Stimulated activated naive CD4-positive, alpha-beta T cell (primary cell): ENCODE measurements at regions not wholly inside any gene's neighbourhood (a gene's known extent, or its start where the extent isn't known, plus 50 kb on each side); places are given as distances from the start of the nearest gene placed in this dataset.
"Not testable (repeated sequence)": the region's sequence is repeated elsewhere in the genome, so short reads cannot be mapped to it uniquely, and the experiment has no call there.

ENCODE experiments used
- DNase-seq, 6 experiments: peaks; one replicate each; lab custom pipeline; 2025; lab: John Stamatoyannopoulos, UW

DNA sequence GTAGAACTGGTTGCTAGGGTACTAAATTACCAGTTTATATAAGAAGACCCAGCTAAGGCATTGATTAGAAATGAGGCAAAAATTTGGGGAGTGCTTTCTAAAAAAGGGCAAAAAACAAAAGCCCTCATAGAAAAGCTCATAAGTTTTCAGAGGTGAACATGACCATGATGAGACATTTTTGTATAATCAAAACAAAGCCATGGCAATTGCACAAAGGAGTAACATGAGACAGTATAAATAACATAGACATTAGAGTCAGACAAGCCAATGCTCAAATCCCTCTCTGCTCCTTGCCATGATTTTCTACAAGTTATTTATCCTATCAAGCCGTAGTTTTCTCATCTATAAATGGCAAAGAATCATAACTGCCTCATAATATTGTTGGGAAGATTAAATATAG lies 112.2 kb upstream of the ADTRP start:
- DNase-seq: no peak

DNA sequence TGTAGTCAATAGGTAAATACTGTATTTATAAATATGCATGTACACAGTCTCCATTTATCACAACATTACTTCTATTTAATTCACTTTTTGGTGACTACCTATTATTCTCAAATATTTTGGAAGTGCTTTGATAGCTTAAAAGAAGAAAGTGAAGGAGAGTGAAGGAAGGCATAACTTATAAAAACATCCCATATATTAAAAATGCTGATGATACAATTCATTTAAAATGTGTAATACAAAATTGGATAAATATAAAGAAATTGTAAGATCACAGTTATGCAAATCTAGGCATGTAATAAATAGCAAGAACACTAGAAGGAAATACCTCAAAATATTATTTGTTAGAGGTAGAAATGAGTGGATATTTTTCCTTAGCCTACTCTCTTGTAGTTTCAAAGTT lies 111.6 kb upstream of the ADTRP start:
- DNase-seq: no peak

DNA sequence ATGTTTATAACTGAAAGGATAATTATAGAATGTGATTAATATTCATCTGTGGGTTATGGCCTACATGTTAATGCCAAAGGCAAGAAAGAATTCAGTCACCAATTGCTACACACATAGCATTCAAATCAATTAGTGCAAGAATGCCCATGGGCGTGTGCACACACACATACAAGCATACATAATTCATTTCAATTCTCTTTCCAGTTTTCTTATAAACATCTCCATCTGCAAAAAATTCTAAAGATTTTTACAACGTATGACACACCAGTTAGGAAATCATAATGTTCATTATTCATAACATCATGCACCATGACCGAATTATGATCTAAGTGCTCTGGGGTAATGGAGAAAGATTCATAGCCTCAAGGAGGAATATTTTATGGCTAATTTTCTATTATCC lies 111.0 kb upstream of the ADTRP start:
- DNase-seq: no peak

DNA sequence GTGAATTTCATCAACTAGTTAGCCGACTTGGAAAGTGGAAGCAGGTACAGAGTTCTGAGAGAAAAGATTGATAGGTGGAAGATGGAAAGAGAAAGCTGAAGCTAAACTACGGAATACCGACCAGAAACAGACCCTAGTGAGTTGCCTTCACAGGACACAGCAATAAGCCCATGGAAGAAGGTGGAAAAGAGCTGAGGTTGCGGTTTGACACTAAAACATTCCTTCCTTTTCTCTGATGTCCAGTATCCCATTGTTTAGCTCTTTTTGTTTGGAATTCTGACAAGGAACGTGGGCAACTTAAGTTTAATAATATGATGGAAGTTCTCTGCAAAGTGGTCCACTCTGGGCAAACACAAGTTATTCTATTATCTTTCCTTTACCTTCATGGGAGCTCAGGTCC lies 110.1 kb upstream of the ADTRP start:
- no peak for DNase-seq

DNA sequence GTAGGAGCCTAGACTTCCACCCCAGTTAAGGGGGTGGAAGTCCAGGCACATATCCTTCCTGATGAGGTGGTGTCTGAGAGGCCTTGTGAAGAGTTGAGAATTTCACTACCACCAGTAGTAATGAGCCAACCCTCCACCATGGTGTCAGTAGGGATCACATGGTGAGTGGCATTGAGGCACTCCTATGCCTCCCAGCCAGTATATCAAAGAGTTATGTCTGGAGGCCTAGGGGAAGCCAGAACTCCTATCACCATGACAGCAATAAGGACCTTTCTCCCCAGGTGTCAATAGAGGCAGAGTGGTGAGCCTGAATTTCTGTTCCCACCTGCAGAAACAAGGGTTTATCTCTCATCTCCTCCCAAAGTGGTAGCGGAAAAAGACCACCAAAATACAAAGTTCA lies 106.6 kb upstream of the ADTRP start:
- no peak for DNase-seq

DNA sequence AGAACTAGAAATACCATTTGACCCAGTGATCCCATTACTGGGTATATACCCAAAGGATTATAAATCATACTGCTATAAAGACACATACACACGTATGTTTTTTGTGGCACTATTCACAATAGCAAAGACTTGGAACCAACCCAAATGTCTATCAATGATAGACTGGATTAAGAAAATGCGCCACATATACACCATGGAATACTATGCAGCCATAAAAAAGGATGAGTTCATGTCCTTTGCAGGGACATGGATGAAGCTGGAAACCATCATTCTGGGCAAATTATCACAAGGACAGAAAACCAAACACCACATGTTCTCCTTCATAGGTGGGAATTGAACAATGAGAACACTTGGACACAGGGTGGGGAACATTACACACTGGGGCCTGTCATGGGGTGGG lies 104.9 kb upstream of the ADTRP start:
- DNase-seq: not testable (repeated sequence)

DNA sequence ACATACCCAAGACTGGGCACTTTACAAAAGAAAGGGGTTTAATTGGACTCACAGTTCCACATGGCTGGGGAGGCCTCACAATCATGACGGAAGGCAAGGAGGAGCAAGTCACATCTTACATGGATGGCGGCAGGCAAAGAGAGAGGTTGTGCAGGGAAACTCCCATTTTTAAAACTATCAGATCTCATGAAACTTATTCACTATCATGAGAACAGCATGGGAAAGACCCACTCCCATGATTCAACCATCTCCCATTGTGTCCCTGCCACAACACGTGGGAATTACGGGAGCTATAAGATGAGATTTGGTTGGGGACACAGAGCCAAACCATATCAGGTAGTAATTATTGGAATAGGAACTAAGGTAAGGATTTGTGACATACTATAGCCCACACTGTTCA lies 101.6 kb upstream of the ADTRP start:
- not testable (repeated sequence) for DNase-seq

DNA sequence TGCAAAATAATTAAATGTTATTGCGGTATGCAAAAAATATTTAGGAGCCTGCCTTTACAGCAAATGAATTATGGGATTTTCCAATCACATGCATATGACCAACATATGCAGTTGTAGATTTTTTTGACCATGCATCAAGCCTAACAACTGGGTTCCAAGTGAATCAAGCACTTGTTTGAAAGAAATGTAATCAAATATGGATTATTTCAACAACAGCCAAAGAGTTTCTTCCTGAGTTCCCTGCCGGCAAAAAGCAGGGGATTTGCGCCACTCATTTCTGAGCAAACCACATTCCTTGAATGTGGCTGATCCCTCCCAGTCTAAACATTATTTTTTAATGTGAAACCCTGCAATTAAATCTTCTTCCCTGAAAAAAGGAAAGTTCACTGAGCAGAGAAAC lies 100.1 kb upstream of the ADTRP start:
- no peak for DNase-seq

DNA sequence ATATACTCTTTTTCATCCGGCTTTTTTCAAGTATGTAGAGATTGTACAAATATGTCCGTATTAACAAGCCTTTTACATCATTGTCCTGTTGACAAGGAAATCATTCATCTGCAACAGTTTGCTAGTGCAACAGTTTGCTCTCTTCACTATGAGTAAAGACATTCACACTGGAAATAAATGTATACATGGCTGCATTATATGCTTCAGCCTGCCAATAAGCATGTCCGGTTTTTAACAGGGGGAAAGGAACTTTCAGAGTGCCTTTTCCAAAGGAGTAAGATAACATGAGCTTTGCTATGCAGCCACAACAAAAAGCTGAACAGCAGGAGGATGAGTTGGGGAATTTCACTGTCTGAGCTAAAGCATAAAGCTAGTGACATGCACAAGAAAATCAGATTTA lies 99.4 kb upstream of the ADTRP start:
- no peak for DNase-seq

DNA sequence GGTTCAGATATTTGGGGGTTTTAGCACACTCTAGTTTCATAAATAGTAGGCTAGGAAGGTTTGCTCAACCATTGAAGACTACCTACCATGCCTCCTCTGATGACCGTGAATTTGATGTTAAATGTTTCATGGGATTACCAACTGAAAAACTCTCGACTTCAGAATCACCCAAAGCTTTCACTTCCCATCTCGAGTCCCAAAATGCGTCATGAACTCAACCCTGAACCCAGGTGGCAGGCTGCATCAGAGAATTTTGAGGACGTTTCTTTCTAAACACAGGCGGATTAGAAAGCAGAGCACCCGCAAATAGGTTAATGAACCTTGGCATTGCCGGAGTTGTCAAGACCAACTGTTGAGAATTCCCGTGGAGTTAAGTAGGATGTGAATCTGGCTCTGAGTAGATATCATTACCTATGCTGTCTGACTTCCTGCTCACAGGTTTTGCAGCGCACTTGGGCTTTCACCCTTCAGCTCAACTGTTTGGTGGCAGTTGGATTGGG lies 98.4 kb upstream of the ADTRP start:
- DNase-seq: no peak

DNA sequence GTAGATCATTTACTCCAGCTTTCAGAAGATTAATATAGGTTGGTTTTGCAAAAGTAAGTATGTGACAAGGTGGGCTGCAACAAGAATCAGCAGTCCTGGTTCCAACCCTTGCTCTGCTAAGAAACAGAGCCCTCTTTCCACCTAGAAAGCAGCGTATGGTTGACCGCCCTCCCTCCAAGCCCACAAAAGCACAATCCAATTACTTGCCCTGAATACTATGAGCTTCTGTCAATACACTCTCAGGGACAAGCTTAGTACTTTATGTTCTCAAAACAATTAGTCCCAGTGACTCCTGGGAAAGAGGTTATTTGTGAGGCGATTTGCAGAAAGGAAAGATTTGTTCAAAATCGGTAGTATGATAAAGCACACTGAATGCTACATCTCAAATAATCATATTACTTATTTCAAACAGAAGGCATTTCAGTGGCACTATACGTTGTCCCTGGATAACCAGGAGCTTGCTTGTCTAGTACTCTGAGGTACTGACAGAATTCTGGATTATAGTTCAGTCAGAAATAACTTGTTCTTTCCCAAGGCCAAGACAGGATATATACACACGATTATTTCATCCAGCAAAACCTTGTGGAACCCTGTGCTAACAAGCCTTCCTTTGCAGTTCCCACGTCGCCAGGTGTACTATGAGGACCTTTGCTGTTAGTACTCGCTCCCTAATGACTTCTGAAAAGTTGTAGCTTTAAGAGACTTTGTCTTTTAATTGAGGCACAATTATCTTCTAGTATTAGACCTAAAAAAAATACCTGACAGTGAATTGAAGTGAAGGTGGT lies 96.9 kb upstream of the ADTRP start:
- DNase-seq: no peak

DNA sequence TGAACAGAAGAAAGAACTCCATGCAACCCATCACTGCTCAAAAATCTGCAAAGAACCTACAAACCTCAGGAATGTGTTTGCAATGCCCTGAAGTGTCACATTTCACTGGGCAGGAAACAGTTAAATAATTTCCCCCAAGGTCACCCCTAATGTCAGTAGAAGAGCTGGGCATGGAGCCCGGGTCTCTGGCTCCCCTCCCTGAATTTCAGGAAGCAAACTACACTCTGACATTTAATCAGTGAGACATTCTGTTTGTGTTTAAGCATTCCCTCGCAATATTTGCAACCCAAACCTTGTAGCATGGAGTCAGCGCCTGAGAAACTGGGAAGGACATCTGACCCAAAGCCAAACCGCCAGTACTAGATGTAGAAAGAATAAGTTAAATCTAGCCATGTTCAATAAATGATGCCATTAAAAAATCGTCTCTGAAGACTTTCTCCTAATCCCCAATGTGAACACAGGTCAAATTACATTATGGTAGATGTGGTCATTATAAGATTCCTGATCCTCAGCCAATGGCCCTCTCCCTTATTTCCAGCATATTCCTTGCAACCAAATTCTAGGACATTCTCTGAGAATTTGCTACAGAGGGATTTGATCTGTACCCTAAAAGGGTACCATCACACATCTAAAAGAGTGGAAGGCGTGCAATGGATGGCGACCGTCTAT lies 91.2 kb upstream of the ADTRP start:
- no peak for DNase-seq

DNA sequence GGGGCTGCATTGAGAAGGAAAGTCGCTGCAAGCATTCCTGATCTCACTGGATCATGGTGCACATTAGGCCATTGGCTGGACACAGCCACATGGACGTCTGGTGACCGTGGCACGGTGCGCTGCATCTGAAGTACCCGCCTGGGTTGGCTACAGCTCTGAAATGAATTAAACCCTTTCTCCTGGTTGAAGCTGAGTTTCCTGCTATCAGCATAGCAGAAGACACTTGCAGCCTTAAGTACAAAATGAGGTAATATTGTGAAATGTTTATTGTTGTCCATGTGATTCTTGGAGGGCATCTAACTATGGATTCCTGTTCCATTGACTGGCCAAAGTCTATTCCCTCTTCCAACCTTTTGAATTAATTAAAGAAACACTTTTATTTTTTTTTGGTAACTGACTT lies 89.8 kb upstream of the ADTRP start:
- DNase-seq: no peak

DNA sequence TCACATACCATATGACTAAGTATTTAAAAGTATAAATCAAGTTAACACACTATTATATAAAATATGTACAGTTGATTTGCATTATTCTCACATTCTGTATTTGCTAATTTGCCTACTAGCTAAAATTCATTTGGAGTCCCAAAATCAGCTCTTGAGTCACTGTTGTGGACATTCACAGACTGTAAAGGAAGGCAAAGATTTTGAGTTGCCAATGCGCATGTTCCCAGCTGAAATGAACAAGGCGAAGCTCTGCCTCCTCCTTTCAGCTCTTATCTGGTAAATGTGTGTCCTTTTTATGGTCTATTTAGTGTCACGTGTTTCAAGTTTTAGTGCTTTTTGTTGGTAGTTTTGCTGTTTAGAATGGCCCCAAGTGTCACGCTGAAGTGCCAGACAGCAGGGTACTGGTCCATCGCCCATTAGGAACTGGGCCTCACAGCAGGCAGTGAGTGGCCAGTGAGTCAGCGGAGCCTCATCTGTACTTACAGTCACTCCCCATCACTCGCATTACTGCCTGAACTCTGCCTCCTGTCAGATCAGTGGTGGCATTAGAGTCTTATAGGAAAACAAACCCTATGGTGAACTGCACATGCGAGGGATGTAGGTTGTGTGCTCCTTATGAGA lies 87.2 kb upstream of the ADTRP start:
- DNase-seq: no peak

DNA sequence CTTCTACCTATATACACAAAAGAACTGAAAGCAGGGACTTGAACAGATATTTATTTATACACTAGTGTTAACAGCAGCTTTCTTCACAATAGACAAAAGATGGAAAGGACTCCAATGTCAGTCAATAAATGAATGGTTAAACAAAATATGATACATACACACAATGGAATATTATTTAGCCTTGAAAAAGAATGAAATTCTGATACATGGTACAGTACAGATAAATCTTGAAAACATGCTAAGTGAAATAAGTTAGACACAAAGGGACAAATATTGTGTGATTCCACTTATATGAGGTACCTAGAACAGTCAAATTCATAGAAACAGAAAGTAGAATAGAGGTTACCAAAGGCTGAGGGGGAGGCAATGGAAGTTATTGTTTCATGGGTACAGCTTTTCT lies 79.8 kb upstream of the ADTRP start:
- no peak for DNase-seq

DNA sequence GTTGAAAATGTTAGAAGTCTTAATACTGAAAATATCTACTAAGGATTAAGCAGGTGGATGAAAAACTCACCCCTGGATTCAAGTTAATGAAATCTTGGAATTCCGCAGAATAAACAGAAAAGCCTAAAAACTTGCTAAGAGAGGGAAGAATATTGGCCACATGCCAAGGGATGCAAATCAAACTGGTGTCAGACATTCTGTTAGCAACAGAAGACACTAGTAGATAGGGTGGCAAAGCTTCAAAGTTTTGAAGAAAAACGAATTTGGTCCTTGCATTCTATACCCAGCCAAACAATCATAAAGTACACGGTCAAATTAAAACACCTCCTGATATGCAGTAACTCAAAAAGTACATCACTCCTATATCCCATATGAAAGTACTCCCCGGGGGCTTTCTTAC lies 77.1 kb upstream of the ADTRP start:
- no peak for DNase-seq

DNA sequence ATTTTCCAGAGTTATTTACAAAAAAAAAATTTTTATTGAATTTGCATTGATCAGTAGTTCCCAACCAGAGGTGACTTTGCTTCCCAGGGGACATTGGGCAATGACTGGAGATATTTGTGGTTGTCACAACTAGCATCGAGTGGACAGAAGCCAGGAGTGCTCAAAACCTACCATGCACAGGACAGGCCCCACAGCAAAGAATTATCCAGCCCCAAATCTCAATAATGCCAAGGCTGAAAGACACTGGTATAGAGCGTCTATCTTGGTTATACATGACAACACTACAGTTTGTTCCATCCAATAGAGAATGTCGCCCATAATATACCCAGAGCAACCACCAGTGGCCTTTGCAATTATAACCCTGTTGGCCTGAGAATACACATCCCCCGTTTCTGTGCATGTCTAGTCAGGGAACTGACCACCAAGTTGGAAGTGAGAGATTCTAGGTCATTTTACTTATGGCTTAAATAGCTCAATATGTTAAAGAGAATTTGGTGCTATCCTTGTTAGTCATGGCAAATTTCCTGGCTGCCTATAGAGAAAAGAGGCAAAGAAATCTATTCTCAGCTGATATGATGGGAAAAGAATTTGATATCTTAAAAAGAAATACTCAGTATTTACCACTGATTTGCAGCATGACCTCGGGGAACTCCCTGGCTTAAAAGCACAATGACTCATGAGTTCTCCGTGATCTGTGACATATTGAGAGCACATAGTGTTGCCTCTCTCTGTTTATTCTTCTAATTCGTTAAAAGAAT lies 76.0 kb upstream of the ADTRP start:
- no peak for DNase-seq

DNA sequence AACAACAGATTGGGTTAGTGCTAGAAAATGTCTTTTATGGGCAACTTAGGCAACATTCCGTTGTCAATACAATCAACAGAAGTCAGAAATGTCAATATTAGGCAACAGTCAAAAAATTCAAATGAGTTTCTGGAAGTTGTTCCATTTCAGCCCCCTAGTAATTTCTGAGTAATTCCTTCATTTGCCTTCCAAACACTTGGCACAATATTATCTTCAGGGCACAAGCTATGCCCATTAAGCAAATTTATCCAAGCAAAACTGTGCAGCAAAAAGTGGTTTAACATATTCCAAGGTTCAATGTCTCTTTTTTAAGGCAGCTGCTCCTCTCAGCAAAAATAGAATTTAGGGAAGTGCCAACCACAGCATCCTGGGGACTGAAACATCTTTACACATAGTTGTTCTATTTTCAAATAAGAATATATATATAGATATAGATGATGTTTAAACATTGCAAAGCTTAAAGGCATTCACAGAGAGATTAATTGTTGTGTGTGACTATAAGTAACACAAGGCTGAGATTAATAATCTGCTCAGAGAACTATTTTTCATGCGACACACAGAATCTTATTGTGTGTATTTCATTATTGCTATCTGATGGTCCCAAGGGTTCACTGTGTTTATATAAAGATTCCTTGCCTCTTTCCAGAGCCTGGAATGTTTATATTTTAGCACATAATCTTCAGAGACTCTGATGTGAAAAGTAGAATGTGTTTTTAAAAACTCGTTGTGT lies 75.2 kb upstream of the ADTRP start:
- DNase-seq: no peak

DNA sequence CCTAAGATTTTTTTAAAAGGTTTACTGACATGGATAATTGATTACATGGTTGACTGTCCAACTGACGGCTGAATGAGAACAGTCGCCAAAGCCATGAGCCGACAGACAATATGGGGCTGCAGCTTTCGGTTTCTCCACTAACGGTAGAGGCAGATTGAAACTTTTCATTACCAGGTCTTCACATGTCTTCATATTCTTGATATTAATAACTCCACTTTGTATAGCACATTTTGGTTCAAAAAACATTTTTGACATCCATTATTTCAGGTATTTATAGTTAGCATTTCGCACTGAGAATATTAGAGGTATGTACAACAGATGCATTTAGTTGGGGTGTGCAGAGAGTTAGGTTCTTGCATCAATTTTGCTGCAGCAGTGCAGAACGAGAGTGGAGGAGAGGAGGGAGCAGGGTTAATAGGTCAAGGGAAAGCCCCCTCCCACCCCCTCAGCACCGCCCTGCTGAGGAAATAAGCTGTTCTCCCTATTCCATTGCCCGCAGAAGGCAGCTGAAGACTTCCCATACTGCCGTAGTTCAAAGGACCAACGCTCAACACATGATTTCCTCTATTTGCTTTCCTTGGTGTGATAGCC lies 73.6 kb upstream of the ADTRP start:
- DNase-seq: no peak

DNA sequence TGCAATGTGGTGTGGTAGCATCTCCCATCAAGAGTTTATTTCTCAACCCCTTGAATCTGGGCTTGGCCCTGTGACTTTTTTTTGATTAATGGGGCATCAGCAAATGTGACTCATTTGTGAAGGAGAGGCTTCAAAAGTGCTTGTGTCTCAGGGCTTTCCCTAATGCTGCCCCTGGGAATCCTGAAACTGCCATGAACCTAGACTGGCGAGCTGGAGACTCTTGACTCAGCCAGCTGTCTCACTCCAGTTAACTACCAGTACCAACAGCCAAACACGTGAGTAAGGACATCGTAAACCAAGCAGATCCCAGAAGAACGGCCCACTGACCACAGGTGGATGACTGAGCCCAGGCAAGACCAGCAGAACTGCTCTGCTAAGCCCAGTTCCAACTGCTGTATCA lies 72.8 kb upstream of the ADTRP start:
- no peak for DNase-seq
